H9 (cell line): ENCODE measurements at regions not wholly inside any gene's neighbourhood (a gene's known extent, or its start where the extent isn't known, plus 50 kb on each side); places are given as distances from the start of the nearest gene placed in this dataset.

ENCODE experiments used
- DNase-seq: peaks from one replicate; pipeline ENCODE4 v3.0.0-alpha.2; 2017
- H2AFZ ChIP-seq: one replicate; pipeline ENCODE4 v1.6.1; 2013; ENCODE audit warnings: mild to moderate bottlenecking, low read length, control low read depth, moderate library complexity
- H2AK5ac ChIP-seq: 2 replicates; pipeline ENCODE4 v1.6.1; 2013; ENCODE audit warnings: low read length, control low read depth, mixed read lengths; ENCODE audit not compliant: insufficient read length
- H2BK120ac ChIP-seq: one replicate; pipeline ENCODE4 v1.6.1; 2013; ENCODE audit warnings: low read depth, mild to moderate bottlenecking, low read length, control low read depth, inconsistent platforms; ENCODE audit not compliant: poor library complexity, severe bottlenecking
- H2BK12ac ChIP-seq: 2 replicates; pipeline ENCODE4 v1.6.1; 2013; ENCODE audit warnings: low read length, control low read depth, mixed read lengths, low read depth; ENCODE audit not compliant: insufficient read length
- H2BK15ac ChIP-seq: 2 replicates; pipeline ENCODE4 v1.6.1; 2013; ENCODE audit warnings: low read depth, low read length, control low read depth
- H2BK20ac ChIP-seq: one replicate; pipeline ENCODE4 v1.6.1; 2013; ENCODE audit warnings: low read depth, mild to moderate bottlenecking, low read length, control low read depth, inconsistent platforms; ENCODE audit not compliant: poor library complexity, severe bottlenecking
- H2BK5ac ChIP-seq: 2 replicates; pipeline ENCODE4 v1.6.1; 2013; ENCODE audit warnings: low read length, control low read depth, mixed read lengths; ENCODE audit not compliant: insufficient read length
- H3K14ac ChIP-seq: 2 replicates; pipeline ENCODE4 v1.6.1; 2013; ENCODE audit warnings: low read length, control low read depth; ENCODE audit not compliant: insufficient read depth
- H3K18ac ChIP-seq: 2 replicates; pipeline ENCODE4 v1.6.1; 2013; ENCODE audit warnings: low read depth, mild to moderate bottlenecking, mixed read lengths, low read length, control low read depth; ENCODE audit not compliant: insufficient read length
- H3K23ac ChIP-seq: 2 replicates; pipeline ENCODE4 v1.6.1; 2013; ENCODE audit warnings: low read length, control low read depth, mixed read lengths, low read depth; ENCODE audit not compliant: insufficient read length
- H3K23me2 ChIP-seq: 2 replicates; pipeline ENCODE4 v1.6.1; 2013; ENCODE audit warnings: low read depth, mild to moderate bottlenecking, mixed read lengths, low read length, control low read depth; ENCODE audit not compliant: insufficient read length, poor library complexity, severe bottlenecking
- H3K27ac ChIP-seq: 2 replicates; pipeline ENCODE4 v1.5.1; 2013; ENCODE audit warnings: low read length, control low read depth, mixed read lengths, low read depth; ENCODE audit not compliant: insufficient read length
- H3K27me3 ChIP-seq: 2 replicates; pipeline ENCODE4 v1.6.1; 2013; ENCODE audit warnings: low read length, control low read depth, inconsistent platforms; ENCODE audit not compliant: insufficient read depth
- H3K4ac ChIP-seq: 2 replicates; pipeline ENCODE4 v1.6.1; 2013; ENCODE audit warnings: low read depth, mild to moderate bottlenecking, control low read depth, inconsistent platforms, low read length, moderate library complexity
- H3K4me1 ChIP-seq: 2 replicates; pipeline ENCODE4 v1.6.1; 2013; ENCODE audit warnings: low read length, control low read depth, inconsistent platforms; ENCODE audit not compliant: insufficient read depth
- H3K4me2 ChIP-seq: 2 replicates; pipeline ENCODE4 v1.6.1; 2013; ENCODE audit warnings: low read length, control low read depth, mixed read lengths; ENCODE audit not compliant: insufficient read length, insufficient read depth
- H3K56ac ChIP-seq: 2 replicates; pipeline ENCODE4 v1.6.1; 2013; ENCODE audit warnings: low read depth, mild to moderate bottlenecking, mixed read lengths, low read length, control low read depth; ENCODE audit not compliant: insufficient read length
- H3K79me1 ChIP-seq: 2 replicates; pipeline ENCODE4 v1.6.1; 2013; ENCODE audit warnings: low read depth, mild to moderate bottlenecking, moderate library complexity, low read length, control low read depth, inconsistent platforms; ENCODE audit not compliant: insufficient read depth, poor library complexity, severe bottlenecking
- H3K79me2 ChIP-seq: 2 replicates; pipeline ENCODE4 v1.6.1; 2013; ENCODE audit warnings: low read length, control low read depth, inconsistent platforms; ENCODE audit not compliant: insufficient read depth
- H3K9ac ChIP-seq: 2 replicates; pipeline ENCODE4 v1.6.1; 2013; ENCODE audit warnings: low read length, control low read depth, mixed read lengths; ENCODE audit not compliant: insufficient read length; ENCODE audit errors: extremely low read depth
- H3K9me3 ChIP-seq: one replicate; pipeline ENCODE4 v1.6.1; 2013; ENCODE audit warnings: low read depth, low read length, inconsistent platforms; ENCODE audit not compliant: control insufficient read depth
- H3T11ph ChIP-seq: one replicate; pipeline ENCODE4 v1.6.1; 2013; ENCODE audit warnings: mild to moderate bottlenecking, low read length, control low read depth, inconsistent platforms
- H4K20me1 ChIP-seq: one replicate; pipeline ENCODE4 v1.6.1; 2013; ENCODE audit not compliant: control insufficient read depth, insufficient read length, insufficient read depth
- H4K5ac ChIP-seq: 2 replicates; pipeline ENCODE4 v1.6.1; 2013; ENCODE audit warnings: low read depth, mild to moderate bottlenecking, mixed read lengths, low read length, control low read depth; ENCODE audit not compliant: insufficient read length
- H4K8ac ChIP-seq: replicated peaks from 2 replicates; pipeline ENCODE4 v1.6.1; 2013; ENCODE audit warnings: low read length, control low read depth, mixed read lengths, low read depth; ENCODE audit not compliant: insufficient read length
- H4K91ac ChIP-seq: 2 replicates; pipeline ENCODE4 v1.6.1; 2013; ENCODE audit warnings: low read depth, mild to moderate bottlenecking, moderate library complexity, mixed read lengths, low read length, control low read depth; ENCODE audit not compliant: insufficient read length
- H3K27ac Mint-ChIP-seq, 3 experiments: 2 replicates in 2 of 3; 3 replicates in 1 of 3; pipeline ENCODE4 v1.8.0; 2020 to 2021; ENCODE audit warnings: mixed read lengths in 3 of 3, mild to moderate bottlenecking in 1 of 3, moderate library complexity in 1 of 3
- H3K27me3 Mint-ChIP-seq: 2 replicates; pipeline ENCODE4 v1.8.0; 2021; ENCODE audit warnings: low read depth, mild to moderate bottlenecking, moderate library complexity, mixed read lengths
- H3K36me3 Mint-ChIP-seq, 3 experiments: 2 replicates in 2 of 3; 3 replicates in 1 of 3; pipeline ENCODE4 v1.8.0; 2020 to 2021; ENCODE audit warnings: low read depth in 3 of 3, mixed read lengths in 3 of 3; ENCODE audit not compliant: insufficient read depth in 1 of 3
- H3K4me1 Mint-ChIP-seq, 2 experiments: 2 replicates each; pipeline ENCODE4 v1.8.0; 2020; ENCODE audit warnings: mixed read lengths in 2 of 2
- H3K4me3 Mint-ChIP-seq, 2 experiments: 2 replicates in 1 of 2; 3 replicates in 1 of 2; pipeline ENCODE4 v1.8.0; 2020 to 2021; ENCODE audit warnings: mild to moderate bottlenecking in 2 of 2, mixed read lengths in 2 of 2, moderate library complexity in 1 of 2
- H3K9me3 Mint-ChIP-seq, 2 experiments: 2 replicates in 1 of 2; 3 replicates in 1 of 2; pipeline ENCODE4 v1.8.0; 2020; ENCODE audit warnings: mild to moderate bottlenecking in 2 of 2, mixed read lengths in 2 of 2, moderate library complexity in 1 of 2
- WGBS: extraction: QIAGEN DNeasy Blood & Tissue Kit; methylation state at CpG from one replicate; pipeline ENCODE4 v1.1.7; 2013; ENCODE audit warnings: missing lambda C conversion rate, low lambda C conversion rate, mixed read lengths; ENCODE audit not compliant: insufficient read length; ENCODE audit errors: extremely low coverage; 5-methylcytosine and 5-hydroxymethylcytosine counted together
- TF ChIP-seq, protein P1 (sequence below): fragments of 200-600 bp; sonication (generic); conservative IDR thresholded peaks from 3 replicates; pipeline ENCODE4 v1.8.0; 2021; ENCODE audit warnings: antibody characterized with exemption, mild to moderate bottlenecking

DNA sequence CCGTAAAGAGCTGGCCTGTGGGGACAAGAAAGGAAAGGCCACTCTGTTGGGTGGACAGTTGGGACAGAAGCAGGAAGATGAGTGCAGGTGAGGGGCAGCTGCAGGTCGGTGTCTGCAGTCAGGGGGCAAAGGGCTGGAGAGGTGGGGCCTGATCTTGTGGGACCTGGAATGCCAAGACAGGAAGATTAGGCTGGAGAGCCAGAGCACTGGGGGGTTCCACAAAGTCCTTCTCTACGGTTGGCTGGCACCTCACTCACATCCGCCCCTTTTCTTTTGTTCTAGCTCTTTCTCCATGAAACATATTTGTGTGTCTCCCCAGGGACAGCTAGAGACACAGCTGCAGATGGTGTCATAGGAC, 404.1 kb downstream of the PTPRU start:
- no peak overlapping the region for H2BK15ac ChIP-seq
- H3K27ac Mint-ChIP-seq: no peak overlapping the region
- no peak overlapping the region for H3K56ac ChIP-seq
- no CpG with 5 or more reads among the region's 4 CpGs for WGBS
- no peak overlapping the region for H3K4ac ChIP-seq
- no peak overlapping the region for H2BK20ac ChIP-seq
- H3K27me3 Mint-ChIP-seq: no peaks in the 10 kb centered on the region; the same call in none of the 2 replicates
- H3K23me2 ChIP-seq: no peaks in the 10 kb centered on the region
- no peak overlapping the region for H3K23ac ChIP-seq
- H3K79me2 ChIP-seq: no peaks in the 10 kb centered on the region
- no peak overlapping the region for H3K14ac ChIP-seq
- H3K27ac ChIP-seq: no peak overlapping the region
- H3K9me3 Mint-ChIP-seq: no peaks in the 10 kb centered on the region
- peaks cover 16 to 24% of the 10 kb centered on the region in 2 experiments for H3K4me1 Mint-ChIP-seq
- TF ChIP-seq, protein P1, sequence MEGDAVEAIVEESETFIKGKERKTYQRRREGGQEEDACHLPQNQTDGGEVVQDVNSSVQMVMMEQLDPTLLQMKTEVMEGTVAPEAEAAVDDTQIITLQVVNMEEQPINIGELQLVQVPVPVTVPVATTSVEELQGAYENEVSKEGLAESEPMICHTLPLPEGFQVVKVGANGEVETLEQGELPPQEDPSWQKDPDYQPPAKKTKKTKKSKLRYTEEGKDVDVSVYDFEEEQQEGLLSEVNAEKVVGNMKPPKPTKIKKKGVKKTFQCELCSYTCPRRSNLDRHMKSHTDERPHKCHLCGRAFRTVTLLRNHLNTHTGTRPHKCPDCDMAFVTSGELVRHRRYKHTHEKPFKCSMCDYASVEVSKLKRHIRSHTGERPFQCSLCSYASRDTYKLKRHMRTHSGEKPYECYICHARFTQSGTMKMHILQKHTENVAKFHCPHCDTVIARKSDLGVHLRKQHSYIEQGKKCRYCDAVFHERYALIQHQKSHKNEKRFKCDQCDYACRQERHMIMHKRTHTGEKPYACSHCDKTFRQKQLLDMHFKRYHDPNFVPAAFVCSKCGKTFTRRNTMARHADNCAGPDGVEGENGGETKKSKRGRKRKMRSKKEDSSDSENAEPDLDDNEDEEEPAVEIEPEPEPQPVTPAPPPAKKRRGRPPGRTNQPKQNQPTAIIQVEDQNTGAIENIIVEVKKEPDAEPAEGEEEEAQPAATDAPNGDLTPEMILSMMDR: no peak
- no peak overlapping the region for H3T11ph ChIP-seq
- no peaks in the 10 kb centered on the region for H3K79me1 ChIP-seq
- peak; percentile 22 for DNase-seq
- H3K4me1 ChIP-seq: no peaks in the 10 kb centered on the region; the same call in 1 of the 2 replicates
- H3K9ac ChIP-seq: no peak overlapping the region
- H4K91ac ChIP-seq: no peak overlapping the region
- H3K36me3 Mint-ChIP-seq: no peaks in the 10 kb centered on the region
- no peak overlapping the region for H3K18ac ChIP-seq
- H2BK12ac ChIP-seq: no peak overlapping the region
- H2AFZ ChIP-seq: no peak overlapping the region
- no peak overlapping the region for H3K4me3 Mint-ChIP-seq
- no peak overlapping the region for H3K4me2 ChIP-seq
- no peak overlapping the region for H2BK5ac ChIP-seq
- no peak overlapping the region for H4K8ac ChIP-seq
- H3K27me3 ChIP-seq: no peaks in the 10 kb centered on the region
- no peak overlapping the region for H2BK120ac ChIP-seq
- no peak overlapping the region for H4K5ac ChIP-seq
- no peak overlapping the region for H2AK5ac ChIP-seq
- no peaks in the 10 kb centered on the region for H4K20me1 ChIP-seq
- no peaks in the 10 kb centered on the region for H3K9me3 ChIP-seq
